Jurkat, Clone E6-1 (cell line): ENCODE measurements at regions not wholly inside any gene's neighbourhood (a gene's known extent, or its start where the extent isn't known, plus 50 kb on each side); places are given as distances from the start of the nearest gene placed in this dataset.
"Not testable (repeated sequence)": the region's sequence is repeated elsewhere in the genome, so short reads cannot be mapped to it uniquely, and the experiment has no call there.

ENCODE experiments used
- DNase-seq: peaks from one replicate; pipeline ENCODE4 v3.0.0-alpha.2; 2011; ENCODE audit warnings: low read depth, low spot score
- H3K4me3 ChIP-seq: 2 replicates; pipeline ENCODE4 v1.5.1; 2011; ENCODE audit warnings: mild to moderate bottlenecking, low read length, control low read depth, moderate library complexity

- no peak overlapping the region for H3K4me3 ChIP-seq
- DNase-seq, result peak; percentile 16
Observed at GRCh38 chr2:235206980-235207579, 255.3 kb downstream of the SH3BP4 start.

- DNase-seq, result no peak
- H3K4me3 ChIP-seq, result no peak overlapping the region
Observed at GRCh38 chr2:235211056-235211455, 259.2 kb downstream of the SH3BP4 start.

- DNase-seq, result no peak
- H3K4me3 ChIP-seq, result no peak overlapping the region
Observed at GRCh38 chr2:235212501-235213158, 260.8 kb downstream of the SH3BP4 start.

- H3K4me3 ChIP-seq, result no peak overlapping the region
- no peak for DNase-seq
Observed at GRCh38 chr2:235215248-235215647, 263.4 kb downstream of the SH3BP4 start.

GRCh38 chr2:235216901-235217300, 265.1 kb downstream of the SH3BP4 start:
- H3K4me3 ChIP-seq, result no peak overlapping the region
- no peak for DNase-seq

GRCh38 chr2:235217846-235218245, 266.0 kb downstream of the SH3BP4 start:
- no peak for DNase-seq
- no peak overlapping the region for H3K4me3 ChIP-seq

GRCh38 chr2:235218486-235218907, 266.7 kb downstream of the SH3BP4 start:
- H3K4me3 ChIP-seq, result no peak overlapping the region
- DNase-seq, result no peak

- H3K4me3 ChIP-seq, result no peak overlapping the region
- no peak for DNase-seq
Observed at GRCh38 chr2:235219048-235219447, 267.2 kb downstream of the SH3BP4 start.

GRCh38 chr2:235220331-235220730, 268.5 kb downstream of the SH3BP4 start:
- no peak overlapping the region for H3K4me3 ChIP-seq
- no peak for DNase-seq

GRCh38 chr2:235223011-235223410, 270.8 kb upstream of the AGAP1 start:
- H3K4me3 ChIP-seq, result no peak overlapping the region
- no peak for DNase-seq

- H3K4me3 ChIP-seq, result no peak overlapping the region
- no peak for DNase-seq
Observed at GRCh38 chr2:235224410-235224809, 269.4 kb upstream of the AGAP1 start.

- DNase-seq, result no peak
- no peak overlapping the region for H3K4me3 ChIP-seq
Observed at GRCh38 chr2:235225261-235225660, 268.6 kb upstream of the AGAP1 start.

- no peak overlapping the region for H3K4me3 ChIP-seq
- DNase-seq, result no peak
Observed at GRCh38 chr2:235227590-235227989, 266.3 kb upstream of the AGAP1 start.

- DNase-seq, H3K4me3 ChIP-seq: not testable (repeated sequence)
Observed at GRCh38 chr2:235228422-235228821, 265.4 kb upstream of the AGAP1 start.

- DNase-seq, result no peak
- H3K4me3 ChIP-seq, result no peak overlapping the region
Observed at GRCh38 chr2:235229236-235229635, 264.6 kb upstream of the AGAP1 start.

GRCh38 chr2:235230821-235231601, 262.8 kb upstream of the AGAP1 start:
- DNase-seq, result no peak
- no peak overlapping the region for H3K4me3 ChIP-seq

- DNase-seq, result no peak
- H3K4me3 ChIP-seq, result no peak overlapping the region
Observed at GRCh38 chr2:235232449-235233433, 261.1 kb upstream of the AGAP1 start.

- no peak for DNase-seq
- no peak overlapping the region for H3K4me3 ChIP-seq
Observed at GRCh38 chr2:235234736-235235135, 259.1 kb upstream of the AGAP1 start.
